ENCODE measurements at regions not wholly inside any gene's neighbourhood (a gene's known extent, or its start where the extent isn't known, plus 50 kb on each side); places are given as distances from the start of the nearest gene placed in this dataset.
A peak's percentile ranks its signal among the peaks of the same experiment; 100 is the strongest.

DNA sequence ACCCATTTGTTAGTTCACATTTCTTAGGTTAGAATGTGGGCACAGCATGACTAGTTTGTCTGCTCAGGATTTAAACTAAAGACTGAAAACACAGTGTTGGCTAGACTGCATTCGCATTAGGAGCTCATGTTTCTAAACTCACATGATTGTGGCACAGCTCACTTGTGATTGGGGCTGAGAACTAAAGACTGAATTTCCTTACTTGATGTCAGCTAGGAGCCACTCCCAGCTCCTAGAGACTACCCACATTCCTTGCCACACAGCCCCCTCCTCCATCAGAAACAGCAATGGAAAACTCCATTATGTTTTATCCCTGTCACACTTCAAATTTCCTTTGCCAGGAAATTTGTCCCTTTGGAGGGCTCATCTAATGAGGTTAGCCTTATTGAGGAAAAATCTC lies 170.2 kb upstream of the NUDT6 start:
- DNase-seq (ENCODE audit: low read depth): no peak

- DNase-seq (ENCODE audit: low read depth): no peak
Observed at GRCh38 chr4:123093236-123093635, 170.8 kb upstream of the NUDT6 start.

DNA sequence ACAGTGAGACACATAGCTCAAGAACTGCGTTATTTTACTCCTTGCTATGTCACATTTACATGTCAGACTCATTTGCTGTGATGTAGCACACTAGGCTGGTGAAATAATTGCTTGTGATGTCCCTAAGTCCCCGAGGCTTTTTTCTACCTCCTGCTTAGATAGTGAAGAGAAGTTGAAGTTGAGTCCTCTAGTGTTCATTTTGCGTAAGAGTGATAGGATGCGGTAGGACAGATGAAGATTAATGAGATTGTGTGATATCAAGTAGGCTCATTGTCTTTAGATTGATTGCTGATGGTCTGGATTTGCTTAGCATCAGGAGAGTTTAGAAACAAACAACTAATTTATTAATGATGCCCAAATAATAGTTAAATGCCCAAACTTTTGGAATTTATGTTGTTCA lies 173.6 kb upstream of the NUDT6 start:
- peak; percentile 21 for DNase-seq (ENCODE audit: low read depth)

GRCh38 chr4:123102897-123103471 lies 180.6 kb upstream of the NUDT6 start:
- peak; percentile 42 for DNase-seq (ENCODE audit: low read depth)

GRCh38 chr4:123104310-123105025 lies 182.1 kb upstream of the NUDT6 start:
- DNase-seq (ENCODE audit: low read depth): no peak

GRCh38 chr4:123105026-123105420 lies 182.6 kb upstream of the NUDT6 start:
- DNase-seq (ENCODE audit: low read depth): no peak

- no peak for DNase-seq (ENCODE audit: low read depth)
Observed at GRCh38 chr4:123106747-123107146, 184.3 kb upstream of the NUDT6 start.

DNA sequence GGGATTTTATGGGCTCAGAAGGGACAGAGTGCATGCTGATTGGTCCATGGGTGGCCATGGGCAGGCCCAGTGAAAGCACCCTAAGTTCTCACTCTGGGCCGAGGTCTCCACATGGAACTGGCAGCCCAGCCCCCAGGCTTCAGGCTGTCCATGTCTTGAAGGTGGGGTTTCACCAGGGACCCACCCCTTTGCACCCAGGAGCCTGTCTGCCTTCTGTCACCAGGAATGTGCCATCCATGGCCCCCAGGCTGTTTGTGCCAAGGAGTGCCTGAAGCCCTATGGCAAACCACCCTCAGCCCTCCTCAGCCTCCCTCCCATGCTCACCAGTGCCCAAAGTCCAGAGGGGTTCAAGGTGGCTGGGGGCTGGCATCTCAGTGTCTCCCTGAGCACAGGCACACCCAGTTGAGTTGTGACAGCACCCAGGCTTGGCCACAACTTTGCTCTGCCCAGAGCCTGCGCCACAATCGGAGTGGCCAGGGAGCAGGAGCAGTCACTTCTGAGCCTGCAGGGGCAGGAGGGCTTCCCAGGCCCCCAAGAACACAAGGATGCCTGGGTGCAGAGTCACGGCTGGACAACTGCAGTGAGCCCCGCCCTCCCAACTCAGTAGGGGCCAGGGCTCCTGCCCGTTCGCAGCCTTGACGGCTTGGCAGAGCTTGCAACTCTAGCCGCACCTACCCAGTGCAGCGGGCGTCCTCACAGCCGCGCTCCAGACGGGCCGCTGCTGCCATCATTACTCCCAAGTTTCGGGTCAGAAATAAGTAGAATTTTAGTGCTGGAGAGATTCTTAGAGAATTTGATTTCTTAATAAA lies 185.3 kb upstream of the NUDT6 start:
- DNase-seq (ENCODE audit: low read depth): no peak

DNA sequence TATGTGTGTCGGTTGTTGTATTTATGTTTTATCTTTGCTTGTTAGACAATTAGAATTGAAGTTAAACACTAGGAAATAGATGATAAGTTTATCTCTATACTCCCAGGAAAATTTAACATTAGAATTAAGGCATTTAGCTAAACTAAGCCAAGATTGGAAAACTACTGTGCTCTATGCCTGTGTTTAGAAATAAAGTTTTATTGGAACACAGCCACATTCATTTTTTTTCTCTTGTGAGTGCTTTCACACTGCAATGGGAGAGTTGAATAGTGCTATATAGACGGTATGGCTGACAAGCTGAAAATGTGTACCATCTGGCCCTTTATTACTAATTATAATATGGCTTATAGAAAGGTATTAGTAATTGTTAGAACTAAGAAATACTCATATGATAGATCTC lies 186.7 kb upstream of the NUDT6 start:
- no peak for DNase-seq (ENCODE audit: low read depth)

- DNase-seq (ENCODE audit: low read depth): no peak
Observed at GRCh38 chr4:123110147-123110546, 187.8 kb upstream of the NUDT6 start.

DNA sequence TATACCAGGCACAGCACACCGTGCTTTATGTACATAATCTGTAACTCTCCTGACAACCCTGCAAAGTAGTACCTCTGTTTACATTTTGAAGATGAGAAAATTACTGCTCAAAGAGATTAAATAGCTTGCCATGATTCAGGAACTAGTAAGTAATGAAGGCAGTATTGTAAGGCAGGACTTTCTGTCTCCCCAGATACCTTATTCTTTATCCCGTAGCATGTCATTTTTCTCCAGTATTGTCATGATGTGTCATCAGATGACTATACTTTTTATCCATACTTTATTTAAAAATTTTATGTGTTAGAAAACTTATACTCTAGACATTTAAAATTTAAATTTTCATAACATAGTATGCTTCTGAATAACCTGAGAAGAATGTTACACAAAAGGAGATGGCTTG lies 188.3 kb upstream of the NUDT6 start:
- DNase-seq (ENCODE audit: low read depth): no peak

- DNase-seq (ENCODE audit: low read depth): no peak
Observed at GRCh38 chr4:123113155-123113554, 190.8 kb upstream of the NUDT6 start.

DNA sequence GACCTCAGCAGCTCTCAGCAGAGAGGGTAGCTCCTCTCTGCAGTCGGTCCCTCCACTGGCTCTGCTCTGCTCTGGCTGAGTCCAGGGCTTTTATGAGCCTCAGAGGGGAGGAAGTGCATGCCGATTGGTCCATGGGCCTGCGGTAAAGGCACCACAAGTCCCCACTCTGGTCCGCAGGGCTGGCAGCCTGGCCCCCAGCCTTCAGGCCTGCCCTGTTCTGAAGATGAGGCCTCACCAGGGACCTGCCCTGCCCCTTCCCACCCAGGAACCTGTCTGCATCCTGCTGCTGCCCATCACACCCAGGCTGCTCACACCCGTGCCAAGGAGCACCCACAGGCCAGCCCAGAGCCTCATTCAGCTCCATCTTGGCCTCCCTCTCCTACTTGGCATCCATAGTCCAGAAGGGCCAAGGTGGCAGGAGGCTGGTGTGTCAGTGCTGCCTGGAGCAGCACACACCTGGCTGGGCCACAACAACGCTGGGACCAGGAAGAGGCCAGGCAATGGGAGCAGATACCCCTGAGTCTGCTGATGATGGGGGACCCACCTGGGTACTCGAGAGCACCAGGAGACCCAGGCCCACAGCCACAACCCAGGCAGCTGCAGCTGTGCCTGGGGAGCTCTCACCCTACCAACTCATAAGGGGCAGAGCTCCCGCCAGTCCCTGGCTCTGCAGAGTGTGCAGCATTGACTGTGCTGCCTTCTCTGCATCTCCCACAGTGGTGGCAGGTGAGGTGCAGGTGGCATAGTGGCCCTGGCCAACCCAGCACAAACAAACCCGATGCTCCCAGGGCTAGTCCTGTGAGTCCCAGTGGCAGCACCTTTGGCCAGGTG lies 191.9 kb upstream of the NUDT6 start:
- DNase-seq (ENCODE audit: low read depth): no peak

DNA sequence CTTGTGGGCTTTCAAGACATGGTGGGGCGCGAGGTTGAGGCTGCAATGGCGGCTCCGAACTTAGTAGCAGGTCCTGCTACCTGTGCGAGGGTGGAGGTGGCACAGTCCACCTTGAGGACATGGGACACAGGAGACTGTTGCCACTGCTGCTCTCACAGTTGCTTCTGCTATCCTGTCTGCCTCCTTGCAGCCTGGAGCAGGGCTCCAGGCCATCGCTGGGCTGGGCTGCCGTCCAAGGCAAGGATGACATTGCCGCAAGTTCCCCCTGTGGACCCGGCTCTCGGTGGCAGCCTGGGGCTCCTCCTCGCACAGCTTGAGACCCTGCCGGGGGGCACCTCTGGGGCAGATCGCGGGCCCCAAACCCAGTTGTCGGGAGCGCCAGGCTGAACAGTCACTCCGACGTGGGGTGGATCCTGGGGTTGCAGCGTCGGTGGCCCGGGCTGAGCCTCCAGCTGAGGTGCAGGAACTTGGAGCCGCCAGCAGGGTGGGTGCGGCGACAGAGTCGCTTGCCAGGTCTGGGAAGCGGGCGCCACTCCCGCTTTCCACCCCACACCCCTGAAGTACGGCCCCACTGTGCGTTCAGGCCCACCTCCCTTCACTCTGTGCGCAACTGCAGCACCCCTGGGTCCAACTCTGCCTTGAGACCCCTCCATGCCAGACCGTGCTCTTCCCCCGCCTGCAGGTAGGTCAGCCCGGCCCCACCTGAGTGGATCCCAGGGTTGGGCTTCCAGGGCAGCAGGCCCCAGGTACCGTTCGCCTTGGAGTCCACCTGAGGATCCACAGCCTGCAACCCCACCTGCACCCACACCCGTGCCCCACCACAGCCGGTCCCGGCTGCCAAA lies 192.7 kb upstream of the NUDT6 start:
- DNase-seq (ENCODE audit: low read depth): no peak

DNA sequence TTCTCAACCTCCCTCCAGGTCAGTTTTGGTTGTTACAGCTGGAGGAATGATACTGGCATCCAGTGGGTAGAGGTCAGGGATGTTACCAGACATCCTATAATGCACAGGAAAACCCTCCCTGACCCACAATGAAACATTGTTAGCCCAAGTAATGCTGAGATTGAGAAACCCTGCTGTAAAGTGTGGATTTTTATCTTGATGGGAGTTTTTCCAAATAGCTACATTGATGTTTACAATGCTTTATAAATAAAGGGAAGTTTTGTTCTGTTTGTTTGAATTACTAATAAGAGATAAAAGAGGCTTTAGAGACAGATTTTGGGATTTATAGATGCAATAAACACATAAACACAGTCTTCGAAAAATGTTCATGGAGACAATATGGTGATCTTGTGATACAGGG lies 194.0 kb upstream of the NUDT6 start:
- DNase-seq (ENCODE audit: low read depth): no peak

GRCh38 chr4:123120473-123120872 lies 198.1 kb upstream of the NUDT6 start:
- peak; percentile 40 for DNase-seq (ENCODE audit: low read depth)

DNA sequence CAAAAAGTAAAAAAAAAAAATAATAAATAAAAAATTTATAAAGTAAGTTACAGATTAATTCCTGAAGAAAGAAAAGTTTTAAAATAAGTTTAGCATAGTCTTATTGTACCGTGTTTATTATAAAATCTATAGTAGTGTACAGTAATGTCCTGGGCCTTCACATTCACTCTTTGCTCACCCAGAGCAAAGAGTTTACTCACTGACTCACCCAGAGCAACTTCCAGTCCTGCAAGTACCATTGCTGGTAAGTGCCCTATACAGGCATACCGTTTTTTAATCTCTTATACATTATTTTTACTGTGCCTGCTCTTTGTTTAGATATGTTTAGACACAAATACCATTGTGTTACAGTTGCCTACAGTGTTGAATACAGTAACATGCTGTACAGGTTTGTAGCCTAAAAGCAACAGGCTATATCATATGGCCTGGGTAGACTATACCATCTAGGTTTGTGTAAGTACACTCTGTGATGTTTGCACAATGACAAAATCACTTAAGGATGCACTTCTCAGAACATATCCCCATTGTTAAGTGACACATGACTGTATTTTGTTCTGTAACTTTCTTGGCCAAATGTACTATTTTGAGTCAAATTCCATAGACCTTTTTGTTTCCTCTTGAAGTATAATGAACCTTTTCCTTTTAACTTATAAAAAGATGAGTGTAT lies 199.0 kb upstream of the NUDT6 start:
- DNase-seq (ENCODE audit: low read depth): peak; percentile 66

DNA sequence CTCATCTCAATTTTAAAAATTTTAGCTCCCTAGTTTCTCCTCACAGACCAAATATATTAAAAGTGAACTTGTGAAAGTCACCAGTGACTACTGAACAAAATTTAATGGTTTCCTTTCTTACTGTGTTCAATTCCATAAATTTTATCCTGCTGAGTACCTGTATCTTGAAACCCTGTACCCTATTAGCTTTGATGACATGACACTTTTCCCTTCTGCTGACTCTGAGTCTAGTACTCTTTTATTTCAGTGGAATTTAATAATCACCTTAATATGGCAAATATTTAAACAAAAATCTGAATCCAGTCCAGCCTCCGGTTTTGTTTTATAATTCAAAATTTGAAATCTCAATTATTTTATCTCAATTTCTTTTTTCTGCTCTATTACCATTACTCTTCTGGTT lies 203.1 kb upstream of the NUDT6 start:
- no peak for DNase-seq (ENCODE audit: low read depth)

DNA sequence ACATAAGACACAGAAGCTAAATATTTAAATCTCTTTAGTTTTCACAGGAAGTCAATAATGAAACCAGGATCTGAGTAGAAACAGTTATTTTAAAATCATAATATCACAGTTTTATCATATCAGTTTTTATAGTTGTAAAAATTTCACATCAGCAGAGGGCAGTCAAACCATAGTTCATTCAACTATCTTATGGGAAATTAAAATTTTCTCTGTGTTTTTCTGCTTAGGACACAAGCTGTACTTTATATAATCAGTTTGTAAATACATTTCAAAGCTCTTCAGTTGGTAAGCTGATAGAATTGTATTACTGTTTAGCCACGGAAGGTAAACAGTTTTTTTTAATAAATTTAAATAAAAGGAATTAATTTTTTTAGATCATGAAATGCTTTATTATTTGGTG lies 204.8 kb upstream of the NUDT6 start:
- no peak for DNase-seq (ENCODE audit: low read depth)

GRCh38 chr4:123127875-123128274 lies 205.5 kb upstream of the NUDT6 start:
- DNase-seq (ENCODE audit: low read depth): no peak
